Hepatocyte (in vitro differentiated cells): ENCODE measurements at regions not wholly inside any gene's neighbourhood (a gene's known extent, or its start where the extent isn't known, plus 50 kb on each side); places are given as distances from the start of the nearest gene placed in this dataset.
A peak's percentile ranks its signal among the peaks of the same experiment; 100 is the strongest.

Experiments
- DNase-seq: peaks from one replicate; pipeline ENCODE4 v3.0.0-alpha.2; 2016; ENCODE audit warnings: low spot score
- H2AFZ ChIP-seq: fragments of 200-600 bp; sonication (generic); 2 replicates; pipeline ENCODE4 v1.6.0; 2016; ENCODE audit warnings: antibody characterized with exemption, mild to moderate bottlenecking
- H3K27ac ChIP-seq: fragments of 200-600 bp; sonication (generic); 2 replicates; pipeline ENCODE4 v1.5.1; 2016; ENCODE audit warnings: mild to moderate bottlenecking
- H3K27me3 ChIP-seq: fragments of 200-600 bp; sonication (generic); 2 replicates; pipeline ENCODE4 v1.6.1; 2016
- H3K36me3 ChIP-seq: fragments of 200-600 bp; sonication (generic); replicated peaks from 2 replicates; pipeline ENCODE4 v1.5.1; 2016; ENCODE audit warnings: low read depth; ENCODE audit not compliant: insufficient read depth
- H3K4me1 ChIP-seq: fragments of 200-600 bp; sonication (generic); 2 replicates; pipeline ENCODE4 v1.5.1; 2016; ENCODE audit warnings: mild to moderate bottlenecking, moderate library complexity; ENCODE audit not compliant: insufficient read depth
- H3K4me2 ChIP-seq: fragments of 200-600 bp; sonication (generic); 2 replicates; pipeline ENCODE4 v1.6.0; 2016
- H3K4me3 ChIP-seq: fragments of 200-600 bp; sonication (generic); 2 replicates; pipeline ENCODE4 v1.5.1; 2016; ENCODE audit warnings: mild to moderate bottlenecking
- H3K79me2 ChIP-seq: fragments of 200-600 bp; sonication (generic); 2 replicates; pipeline ENCODE4 v1.6.0; 2017; ENCODE audit warnings: mild to moderate bottlenecking
- H3K9me2 ChIP-seq: fragments of 200-600 bp; sonication (generic); replicated peaks from 2 replicates; pipeline ENCODE4 v1.6.0; 2017; ENCODE audit warnings: mild to moderate bottlenecking; ENCODE audit not compliant: insufficient read depth
- H3K9me3 ChIP-seq: fragments of 200-600 bp; sonication (generic); 2 replicates; pipeline ENCODE4 v1.5.1; 2016; ENCODE audit warnings: low read depth, mild to moderate bottlenecking
- H4K20me1 ChIP-seq: fragments of 200-600 bp; sonication (generic); 2 replicates; pipeline ENCODE4 v1.6.0; 2016; ENCODE audit warnings: mild to moderate bottlenecking; ENCODE audit not compliant: insufficient read depth, poor library complexity, severe bottlenecking
- EZH2 ChIP-seq: fragments of 200-600 bp; sonication (generic); IDR thresholded peaks from 2 replicates; pipeline ENCODE4 v1.6.1; 2016; ENCODE audit warnings: antibody characterized with exemption, mild to moderate bottlenecking, borderline replicate concordance
- EZH2phosphoT487 ChIP-seq: fragments of 200-600 bp; sonication (generic); IDR thresholded peaks from one replicate; pipeline ENCODE4 v1.6.1; 2018; ENCODE audit warnings: antibody characterized with exemption, mild to moderate bottlenecking, low read depth, moderate library complexity; ENCODE audit not compliant: unreplicated experiment, severe bottlenecking
- WGBS: methylation state at CpG from one replicate; pipeline ENCODE4 v1.1.6; 2016; ENCODE audit warnings: low lambda C conversion rate; ENCODE audit errors: missing lambda C conversion rate; 5-methylcytosine and 5-hydroxymethylcytosine counted together
- TF ChIP-seq, protein P1 (sequence below): fragments of 200-600 bp; sonication (generic); IDR thresholded peaks from 2 replicates; pipeline ENCODE4 v1.5.1; 2016; ENCODE audit warnings: antibody characterized with exemption, mild to moderate bottlenecking; ENCODE audit not compliant: poor library complexity

DNA sequence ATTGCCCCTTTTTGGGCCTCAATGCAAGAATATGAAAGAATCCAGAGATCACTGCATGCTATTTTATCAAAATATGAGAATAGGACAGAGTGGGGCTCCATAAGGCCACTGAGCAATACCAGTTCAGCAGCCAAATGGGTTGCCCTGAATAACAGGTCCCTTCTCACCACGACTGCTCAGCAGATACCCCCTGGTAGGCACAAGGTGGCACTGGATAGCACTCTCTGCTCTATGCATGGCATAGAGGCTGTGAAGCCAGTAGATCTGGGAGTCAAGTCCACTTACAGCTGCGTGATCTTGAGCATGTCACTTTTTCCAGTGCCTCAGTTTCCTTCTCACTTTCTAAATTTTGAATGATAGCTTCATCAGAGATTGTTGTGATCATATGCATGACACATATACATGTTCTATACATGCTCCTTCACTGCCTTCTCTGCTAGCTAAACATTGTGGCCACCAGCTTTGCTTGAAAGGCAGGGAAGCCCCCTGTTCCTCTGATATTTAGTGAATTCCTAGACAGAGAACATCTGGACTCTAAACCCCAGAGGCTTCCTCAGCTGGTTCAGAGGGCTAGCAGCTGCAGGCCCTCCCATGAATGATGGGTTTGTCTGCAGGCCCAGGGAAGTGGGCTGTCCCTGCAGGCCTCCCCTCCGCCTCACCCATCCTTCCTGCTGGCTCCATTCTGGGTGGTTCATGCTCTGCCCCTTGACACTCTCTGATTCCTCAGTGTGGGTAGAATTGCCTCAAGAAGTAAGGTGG, 84.9 kb upstream of the ASIC2 start:
- no peak overlapping the region for H3K27ac ChIP-seq
- DNase-seq: no peak
- H3K36me3 ChIP-seq: no peaks in the 10 kb centered on the region
- no peak overlapping the region for H3K4me2 ChIP-seq
- no peak for TF ChIP-seq EZH2
- peaks cover 12% of the 10 kb centered on the region for H3K4me1 ChIP-seq
- no peaks in the 10 kb centered on the region for H3K79me2 ChIP-seq
- no peaks in the 10 kb centered on the region for H3K9me3 ChIP-seq
- H3K9me2 ChIP-seq: no peaks in the 10 kb centered on the region
- no peak overlapping the region for H2AFZ ChIP-seq
- H4K20me1 ChIP-seq: no peaks in the 10 kb centered on the region
- H3K4me3 ChIP-seq: no peak overlapping the region
- H3K27me3 ChIP-seq: no peaks in the 10 kb centered on the region
- WGBS: 92% methylated on average over 3 of the region's 3 CpGs

DNA sequence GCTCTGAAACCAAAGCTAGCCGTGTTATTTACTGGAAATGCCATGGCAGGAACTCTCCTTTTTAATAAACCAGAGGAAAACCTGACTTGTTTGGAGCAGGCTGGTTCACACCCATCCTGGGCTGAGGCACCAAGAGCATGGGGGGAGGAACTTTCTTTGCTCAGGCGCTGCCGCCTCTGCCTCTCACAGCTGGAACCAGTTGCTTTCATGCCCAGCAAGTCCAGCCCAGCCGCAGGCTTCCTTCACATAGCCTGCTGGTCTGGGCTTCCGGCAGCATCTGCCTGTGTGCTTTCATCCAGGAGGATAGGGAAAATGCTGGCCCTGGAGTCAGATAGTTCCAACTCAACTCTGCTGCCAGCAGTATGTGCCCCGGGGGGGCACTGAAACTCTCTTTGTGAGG, 88.1 kb upstream of the ASIC2 start:
- DNase-seq: peak; percentile 30
- TF ChIP-seq, protein P1, sequence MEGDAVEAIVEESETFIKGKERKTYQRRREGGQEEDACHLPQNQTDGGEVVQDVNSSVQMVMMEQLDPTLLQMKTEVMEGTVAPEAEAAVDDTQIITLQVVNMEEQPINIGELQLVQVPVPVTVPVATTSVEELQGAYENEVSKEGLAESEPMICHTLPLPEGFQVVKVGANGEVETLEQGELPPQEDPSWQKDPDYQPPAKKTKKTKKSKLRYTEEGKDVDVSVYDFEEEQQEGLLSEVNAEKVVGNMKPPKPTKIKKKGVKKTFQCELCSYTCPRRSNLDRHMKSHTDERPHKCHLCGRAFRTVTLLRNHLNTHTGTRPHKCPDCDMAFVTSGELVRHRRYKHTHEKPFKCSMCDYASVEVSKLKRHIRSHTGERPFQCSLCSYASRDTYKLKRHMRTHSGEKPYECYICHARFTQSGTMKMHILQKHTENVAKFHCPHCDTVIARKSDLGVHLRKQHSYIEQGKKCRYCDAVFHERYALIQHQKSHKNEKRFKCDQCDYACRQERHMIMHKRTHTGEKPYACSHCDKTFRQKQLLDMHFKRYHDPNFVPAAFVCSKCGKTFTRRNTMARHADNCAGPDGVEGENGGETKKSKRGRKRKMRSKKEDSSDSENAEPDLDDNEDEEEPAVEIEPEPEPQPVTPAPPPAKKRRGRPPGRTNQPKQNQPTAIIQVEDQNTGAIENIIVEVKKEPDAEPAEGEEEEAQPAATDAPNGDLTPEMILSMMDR: no peak
- TF ChIP-seq EZH2phosphoT487: no peak
- no peak for TF ChIP-seq EZH2
- WGBS: 63% methylated on average over 6 of the region's 6 CpGs

DNA sequence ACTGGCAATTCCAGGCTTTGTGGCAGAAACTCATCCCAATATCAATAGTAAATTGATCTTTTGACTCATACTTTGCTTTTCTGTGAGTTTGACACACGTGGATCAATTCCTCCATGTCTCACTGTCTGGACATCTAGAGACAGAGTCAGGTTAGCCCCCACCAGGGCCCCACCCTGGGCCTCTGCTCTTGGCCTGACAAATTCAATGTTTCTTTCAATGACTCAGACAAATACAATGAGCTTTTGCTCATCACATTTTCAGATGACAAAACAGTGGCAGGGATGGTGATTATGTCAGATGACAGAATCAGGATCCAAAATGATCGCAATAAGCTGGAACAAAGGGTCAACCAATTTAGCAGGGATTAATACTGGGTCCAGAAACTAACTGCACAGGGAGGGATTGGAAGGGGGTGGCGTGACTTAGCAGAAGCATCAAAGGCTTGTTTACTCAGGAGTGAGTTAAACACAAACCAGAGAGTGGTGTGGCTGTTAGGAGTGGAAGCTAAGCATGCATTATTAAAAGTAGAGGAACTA, 90.5 kb upstream of the ASIC2 start:
- no peaks in the 10 kb centered on the region for H3K79me2 ChIP-seq
- no peaks in the 10 kb centered on the region for H3K9me2 ChIP-seq
- WGBS: 59% methylated on average over 3 of the region's 3 CpGs
- H4K20me1 ChIP-seq: no peaks in the 10 kb centered on the region
- peaks cover 7% of the 10 kb centered on the region for H3K4me1 ChIP-seq
- no peak overlapping the region for H3K4me2 ChIP-seq
- no peak for DNase-seq
- H2AFZ ChIP-seq: no peak overlapping the region
- H3K27ac ChIP-seq: no peak overlapping the region
- TF ChIP-seq EZH2 (no peak), EZH2phosphoT487 (no peak)
- TF ChIP-seq, protein P1: no peak
- no peaks in the 10 kb centered on the region for H3K36me3 ChIP-seq
- H3K27me3 ChIP-seq: no peaks in the 10 kb centered on the region
- no peaks in the 10 kb centered on the region for H3K9me3 ChIP-seq
- no peak overlapping the region for H3K4me3 ChIP-seq

More for the DNA sequence above, 88.1 kb upstream of the ASIC2 start:
- no peak overlapping the region for H3K4me2 ChIP-seq
- H3K27ac ChIP-seq: no peak overlapping the region
- H3K9me3 ChIP-seq: no peaks in the 10 kb centered on the region
- H2AFZ ChIP-seq: no peak overlapping the region
- H3K36me3 ChIP-seq: no peaks in the 10 kb centered on the region
- no peaks in the 10 kb centered on the region for H3K9me2 ChIP-seq
- H3K4me3 ChIP-seq: no peak overlapping the region
- no peaks in the 10 kb centered on the region for H3K27me3 ChIP-seq
- peaks cover 8% of the 10 kb centered on the region for H3K4me1 ChIP-seq
- no peaks in the 10 kb centered on the region for H3K79me2 ChIP-seq
- no peaks in the 10 kb centered on the region for H4K20me1 ChIP-seq

DNA sequence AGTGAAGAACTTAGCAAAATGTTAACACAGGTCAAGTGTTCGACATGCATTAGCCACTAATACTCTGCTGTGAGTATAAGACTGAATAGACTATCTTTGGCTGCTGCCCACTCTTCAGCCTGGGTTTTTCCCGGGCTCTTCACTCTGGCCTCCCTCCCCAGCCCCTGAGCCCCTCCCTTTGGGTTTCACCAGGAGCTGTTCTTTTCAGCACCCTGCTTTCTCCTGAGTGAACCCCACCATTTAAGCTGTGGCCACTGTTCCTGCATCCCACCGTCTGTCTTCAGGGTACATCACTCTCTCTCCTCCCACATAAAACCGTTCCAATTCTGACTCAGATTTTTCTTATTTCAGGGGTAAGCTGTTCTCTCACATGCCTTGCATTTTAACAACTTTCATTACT, 92.0 kb upstream of the ASIC2 start:
- no peaks in the 10 kb centered on the region for H4K20me1 ChIP-seq
- peaks cover 12% of the 10 kb centered on the region for H3K4me1 ChIP-seq
- TF ChIP-seq EZH2 (no peak), EZH2phosphoT487 (no peak)
- TF ChIP-seq, protein P1: no peak
- H3K27ac ChIP-seq: no peak overlapping the region
- H3K79me2 ChIP-seq: no peaks in the 10 kb centered on the region
- whole genome bisulfite sequencing: 61% methylated on average over 4 of the region's 4 CpGs
- DNase-seq: peak; percentile 26
- no peaks in the 10 kb centered on the region for H3K36me3 ChIP-seq
- H3K9me3 ChIP-seq: no peaks in the 10 kb centered on the region
- no peaks in the 10 kb centered on the region for H3K27me3 ChIP-seq
- H3K4me3 ChIP-seq: no peak overlapping the region
- H3K4me2 ChIP-seq: no peak overlapping the region
- no peaks in the 10 kb centered on the region for H3K9me2 ChIP-seq
- H2AFZ ChIP-seq: no peak overlapping the region
